PC-3 (cell line): ENCODE measurements at regions not wholly inside any gene's neighbourhood (a gene's known extent, or its start where the extent isn't known, plus 50 kb on each side); places are given as distances from the start of the nearest gene placed in this dataset.
"Not testable (repeated sequence)": the region's sequence is repeated elsewhere in the genome, so short reads cannot be mapped to it uniquely, and the experiment has no call there.

ENCODE experiments used
- EZH2 ChIP-seq: fragments of 300-600 bp; sonication (generic); IDR thresholded peaks from one replicate; pipeline ENCODE4 v1.6.1; 2017; ENCODE audit warnings: antibody characterized with exemption, mild to moderate bottlenecking, low read length; ENCODE audit not compliant: unreplicated experiment
- EZH2phosphoT487 ChIP-seq: fragments of 300-600 bp; sonication (generic); IDR thresholded peaks from 2 replicates; pipeline ENCODE4 v1.6.1; 2018; ENCODE audit warnings: mild to moderate bottlenecking, antibody characterized with exemption, low read length, borderline replicate concordance
- TF ChIP-seq, protein P1 (sequence below): fragments of 300-600 bp; sonication (generic); conservative IDR thresholded peaks from 2 replicates; pipeline ENCODE4 v1.5.1; 2017; ENCODE audit warnings: antibody characterized with exemption, low read depth, mild to moderate bottlenecking, low read length

DNA sequence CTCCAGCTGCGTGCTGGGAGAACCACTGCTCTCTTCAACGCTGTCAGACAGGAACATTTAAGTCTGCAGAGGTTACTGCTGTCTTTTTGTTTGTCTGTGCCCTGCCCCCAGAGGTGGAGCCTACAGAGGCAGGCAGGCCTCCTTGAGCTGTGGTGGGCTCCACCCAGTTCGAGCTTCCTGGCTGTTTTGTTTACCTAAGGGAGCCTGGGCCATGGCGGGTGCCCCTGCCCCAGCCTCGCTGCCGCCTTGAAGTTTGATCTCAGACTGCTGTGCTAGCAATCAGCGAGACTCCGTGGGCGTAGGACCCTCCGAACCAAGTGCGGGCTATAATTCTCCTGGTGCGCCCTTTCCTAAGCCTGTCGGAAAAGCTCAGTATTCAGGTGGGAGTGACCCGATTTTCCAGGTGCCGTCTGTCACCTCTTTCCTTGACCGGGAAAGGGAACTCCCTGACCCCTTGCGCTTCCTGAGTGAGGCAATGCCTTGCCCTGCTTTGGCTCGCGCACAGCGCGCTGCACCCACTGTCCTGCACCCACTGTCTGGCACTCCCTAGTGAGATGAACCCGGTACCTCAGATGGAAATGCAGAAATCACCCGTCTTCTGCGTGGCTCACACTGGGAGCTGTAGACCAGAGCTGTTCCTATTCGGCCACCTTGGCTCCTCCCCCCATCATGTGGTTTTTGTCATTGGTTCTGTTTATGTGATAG, 130.0 kb downstream of the LEPR start:
- TF ChIP-seq EZH2phosphoT487, EZH2: not testable (repeated sequence)
- TF ChIP-seq, protein P1, sequence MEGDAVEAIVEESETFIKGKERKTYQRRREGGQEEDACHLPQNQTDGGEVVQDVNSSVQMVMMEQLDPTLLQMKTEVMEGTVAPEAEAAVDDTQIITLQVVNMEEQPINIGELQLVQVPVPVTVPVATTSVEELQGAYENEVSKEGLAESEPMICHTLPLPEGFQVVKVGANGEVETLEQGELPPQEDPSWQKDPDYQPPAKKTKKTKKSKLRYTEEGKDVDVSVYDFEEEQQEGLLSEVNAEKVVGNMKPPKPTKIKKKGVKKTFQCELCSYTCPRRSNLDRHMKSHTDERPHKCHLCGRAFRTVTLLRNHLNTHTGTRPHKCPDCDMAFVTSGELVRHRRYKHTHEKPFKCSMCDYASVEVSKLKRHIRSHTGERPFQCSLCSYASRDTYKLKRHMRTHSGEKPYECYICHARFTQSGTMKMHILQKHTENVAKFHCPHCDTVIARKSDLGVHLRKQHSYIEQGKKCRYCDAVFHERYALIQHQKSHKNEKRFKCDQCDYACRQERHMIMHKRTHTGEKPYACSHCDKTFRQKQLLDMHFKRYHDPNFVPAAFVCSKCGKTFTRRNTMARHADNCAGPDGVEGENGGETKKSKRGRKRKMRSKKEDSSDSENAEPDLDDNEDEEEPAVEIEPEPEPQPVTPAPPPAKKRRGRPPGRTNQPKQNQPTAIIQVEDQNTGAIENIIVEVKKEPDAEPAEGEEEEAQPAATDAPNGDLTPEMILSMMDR = not testable (repeated sequence)
